ENCODE measurements at regions not wholly inside any gene's neighbourhood (a gene's known extent, or its start where the extent isn't known, plus 50 kb on each side); places are given as distances from the start of the nearest gene placed in this dataset.

GRCh38 chr16:48049847-48050246, 105.9 kb downstream of the ABCC12 start:
- DNase-seq (ENCODE audit: insufficient read length, low spot score, missing footprints) = no peak
- no peak for TF ChIP-seq CTCF (IDR thresholded peaks at IDR 0.05; ENCODE audit: extremely low read depth, low read depth, low read length)
- Histone ChIP-seq H3K4me3 (ENCODE audit: insufficient read depth, low read length) (no peak overlapping the region), H3K27me3 (ENCODE audit: insufficient read depth, low read length) (peaks cover 37% of the 10 kb centered on the region), H3K79me2 (ENCODE audit: insufficient read depth, low read length) (no peaks in the 10 kb centered on the region), H3K9me3 (ENCODE audit: low read depth, low read length) (no peaks in the 10 kb centered on the region), H2AFZ (ENCODE audit: low read length) (no peak overlapping the region), H3K27ac (ENCODE audit: low read depth, low read length) (no peak overlapping the region), H3K4me2 (ENCODE audit: insufficient read depth, low read length) (no peak overlapping the region), H4K20me1 (ENCODE audit: insufficient read depth, low read length) (no peaks in the 10 kb centered on the region), H3K36me3 (ENCODE audit: insufficient read depth, low read length) (no peaks in the 10 kb centered on the region), H3K4me1 (ENCODE audit: insufficient read depth, low read length) (peaks cover 12% of the 10 kb centered on the region)

DNA sequence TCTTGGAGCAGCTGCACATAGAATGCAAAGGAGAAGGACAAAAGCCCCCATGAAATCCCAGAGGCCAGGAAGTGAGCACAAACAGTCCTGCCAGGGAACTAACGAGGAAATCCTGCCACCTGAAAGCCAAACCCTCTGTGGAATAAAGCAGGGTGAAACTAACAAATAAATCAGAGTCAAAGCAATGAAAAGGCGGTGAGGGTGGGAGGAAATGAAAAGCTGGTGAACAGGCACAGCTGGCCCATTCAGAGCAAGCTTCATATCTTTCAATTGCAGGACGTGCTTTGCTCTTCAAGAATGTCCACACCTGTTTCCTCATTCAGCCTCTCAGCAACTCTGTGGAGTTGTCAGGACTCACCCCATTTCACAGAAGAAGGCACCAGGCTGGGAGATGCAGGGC, 108.1 kb downstream of the ABCC12 start:
- H3K4me3 ChIP-seq (ENCODE audit: insufficient read depth, low read length) = no peak overlapping the region
- no peak overlapping the region for H3K27ac ChIP-seq (ENCODE audit: low read depth, low read length)
- no peak for TF ChIP-seq CTCF (IDR thresholded peaks at IDR 0.05; ENCODE audit: extremely low read depth, low read depth, low read length)
- H3K79me2 ChIP-seq (ENCODE audit: insufficient read depth, low read length) = no peaks in the 10 kb centered on the region
- no peak overlapping the region for H3K4me2 ChIP-seq (ENCODE audit: insufficient read depth, low read length)
- H3K9me3 ChIP-seq (ENCODE audit: low read depth, low read length) = no peaks in the 10 kb centered on the region
- H3K4me1 ChIP-seq (ENCODE audit: insufficient read depth, low read length) = peaks cover 1% of the 10 kb centered on the region
- H2AFZ ChIP-seq (ENCODE audit: low read length) = no peak overlapping the region
- DNase-seq (ENCODE audit: insufficient read length, low spot score, missing footprints) = no peak
- H3K27me3 ChIP-seq (ENCODE audit: insufficient read depth, low read length) = peaks cover 36% of the 10 kb centered on the region
- H3K36me3 ChIP-seq (ENCODE audit: insufficient read depth, low read length) = no peaks in the 10 kb centered on the region
- H4K20me1 ChIP-seq (ENCODE audit: insufficient read depth, low read length) = no peaks in the 10 kb centered on the region

DNA sequence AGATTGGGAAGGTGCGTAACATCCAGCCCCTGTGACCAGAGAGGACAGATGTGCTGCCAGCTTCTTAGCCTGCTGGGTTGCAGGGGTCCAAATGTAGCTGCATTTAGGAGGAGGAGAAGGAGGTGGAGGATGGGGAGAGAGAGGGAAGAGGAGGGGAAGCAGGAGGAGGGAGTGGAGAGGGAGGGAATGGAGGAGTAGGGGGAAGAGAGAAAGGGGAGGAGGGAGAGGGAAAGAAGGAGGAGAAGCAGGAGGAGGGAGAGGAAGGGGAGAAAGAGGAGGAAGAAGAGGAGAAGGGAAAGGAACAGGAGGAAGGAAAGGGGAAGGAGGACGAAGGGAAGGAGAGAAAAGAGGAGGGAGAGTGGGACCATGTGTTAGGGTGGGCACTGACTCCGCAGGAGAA, 108.6 kb downstream of the ABCC12 start:
- Histone ChIP-seq H3K4me2 (ENCODE audit: insufficient read depth, low read length) (no peak overlapping the region), H2AFZ (ENCODE audit: low read length) (no peak overlapping the region), H3K27me3 (ENCODE audit: insufficient read depth, low read length) (peaks cover 31% of the 10 kb centered on the region), H4K20me1 (ENCODE audit: insufficient read depth, low read length) (no peaks in the 10 kb centered on the region), H3K4me1 (ENCODE audit: insufficient read depth, low read length) (no peaks in the 10 kb centered on the region), H3K4me3 (ENCODE audit: insufficient read depth, low read length) (no peak overlapping the region), H3K27ac (ENCODE audit: low read depth, low read length) (no peak overlapping the region), H3K9me3 (ENCODE audit: low read depth, low read length) (no peaks in the 10 kb centered on the region), H3K79me2 (ENCODE audit: insufficient read depth, low read length) (no peaks in the 10 kb centered on the region), H3K36me3 (ENCODE audit: insufficient read depth, low read length) (no peaks in the 10 kb centered on the region)
- no peak for DNase-seq (ENCODE audit: insufficient read length, low spot score, missing footprints)
- no peak for TF ChIP-seq CTCF (IDR thresholded peaks at IDR 0.05; ENCODE audit: extremely low read depth, low read depth, low read length)

DNA sequence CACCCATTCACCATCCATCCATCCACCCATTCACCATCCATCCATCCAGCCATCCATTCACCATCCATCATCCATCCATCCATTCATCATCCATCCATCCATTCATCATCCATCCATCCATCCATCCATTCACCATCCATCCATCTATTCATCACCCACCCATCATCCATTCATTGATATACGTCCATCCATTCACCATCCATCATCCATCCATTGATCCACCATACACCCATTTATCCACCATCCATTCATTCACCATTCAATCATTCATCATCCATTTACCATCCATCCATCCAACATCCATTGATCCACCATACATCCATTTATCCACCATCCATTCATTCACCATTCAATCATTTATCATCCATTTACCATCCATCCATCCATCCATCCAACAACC, 111.7 kb downstream of the ABCC12 start:
- TF ChIP-seq CTCF (IDR thresholded peaks at IDR 0.05; ENCODE audit: extremely low read depth, low read depth, low read length) = no peak
- Histone ChIP-seq H2AFZ (ENCODE audit: low read length) (no peak overlapping the region), H3K9me3 (ENCODE audit: low read depth, low read length) (no peaks in the 10 kb centered on the region), H4K20me1 (ENCODE audit: insufficient read depth, low read length) (no peaks in the 10 kb centered on the region), H3K79me2 (ENCODE audit: insufficient read depth, low read length) (no peaks in the 10 kb centered on the region), H3K4me3 (ENCODE audit: insufficient read depth, low read length) (no peak overlapping the region), H3K4me1 (ENCODE audit: insufficient read depth, low read length) (no peaks in the 10 kb centered on the region), H3K27me3 (ENCODE audit: insufficient read depth, low read length) (peaks cover 25% of the 10 kb centered on the region), H3K4me2 (ENCODE audit: insufficient read depth, low read length) (no peak overlapping the region), H3K27ac (ENCODE audit: low read depth, low read length) (no peak overlapping the region), H3K36me3 (ENCODE audit: insufficient read depth, low read length) (no peaks in the 10 kb centered on the region)
- DNase-seq (ENCODE audit: insufficient read length, low spot score, missing footprints) = no peak
